Neuronal stem cell (in vitro differentiated cells): ENCODE measurements at regions not wholly inside any gene's neighbourhood (a gene's known extent, or its start where the extent isn't known, plus 50 kb on each side); places are given as distances from the start of the nearest gene placed in this dataset.

Experiments
- DNase-seq: peaks from one replicate; pipeline ENCODE4 v3.0.0-alpha.2; 2013; ENCODE audit warnings: low spot score
- H2AFZ ChIP-seq: one replicate; pipeline ENCODE4 v1.6.1; 2013; ENCODE audit warnings: mild to moderate bottlenecking, low read length, inconsistent platforms
- H2AK5ac ChIP-seq: 2 replicates; pipeline ENCODE4 v1.6.1; 2013; ENCODE audit warnings: low read depth, mild to moderate bottlenecking, inconsistent platforms, low read length, moderate library complexity, mixed read lengths
- H2BK120ac ChIP-seq: 2 replicates; pipeline ENCODE4 v1.6.1; 2013; ENCODE audit warnings: low read depth, mild to moderate bottlenecking, inconsistent platforms, low read length, moderate library complexity, mixed read lengths
- H2BK12ac ChIP-seq: one replicate; pipeline ENCODE4 v1.6.1; 2013; ENCODE audit warnings: low read length, inconsistent platforms
- H2BK15ac ChIP-seq: 2 replicates; pipeline ENCODE4 v1.6.1; 2013; ENCODE audit warnings: mild to moderate bottlenecking, low read length, inconsistent platforms, mixed read lengths
- H2BK5ac ChIP-seq: one replicate; pipeline ENCODE4 v1.6.1; 2013; ENCODE audit warnings: inconsistent platforms, mild to moderate bottlenecking, low read length, moderate library complexity
- H3K14ac ChIP-seq: one replicate; pipeline ENCODE4 v1.6.1; 2013; ENCODE audit warnings: low read length, inconsistent platforms
- H3K18ac ChIP-seq: 2 replicates; pipeline ENCODE4 v1.6.1; 2013; ENCODE audit warnings: low read length, inconsistent platforms
- H3K23ac ChIP-seq: 2 replicates; pipeline ENCODE4 v1.6.1; 2013; ENCODE audit warnings: low read depth, mild to moderate bottlenecking, mixed read lengths, low read length, inconsistent platforms; ENCODE audit not compliant: poor library complexity
- H3K27ac ChIP-seq: replicated peaks from 3 replicates; pipeline ENCODE4 v1.5.1; 2013; ENCODE audit warnings: low read length, inconsistent platforms
- H3K27me3 ChIP-seq, 3 experiments: 2 replicates each; pipeline ENCODE4 v1.6.1; 2013; ENCODE audit warnings: low read length in 3 of 3, mild to moderate bottlenecking in 2 of 3, inconsistent platforms in 1 of 3, low read depth in 1 of 3, mixed read lengths in 1 of 3, moderate library complexity in 1 of 3; ENCODE audit not compliant: control insufficient read depth in 3 of 3, insufficient read depth in 3 of 3
- H3K36me3 ChIP-seq, 2 donors: replicated peaks in 1 of 2; 2 replicates each; pipeline ENCODE4 v1.6.1; 2013; ENCODE audit warnings: low read length in 2 of 2; ENCODE audit not compliant: control insufficient read depth in 2 of 2, insufficient read depth in 2 of 2
- H3K4ac ChIP-seq: 2 replicates; pipeline ENCODE4 v1.6.1; 2013; ENCODE audit warnings: inconsistent platforms, mild to moderate bottlenecking, low read length, moderate library complexity
- H3K4me1 ChIP-seq, 2 donors: 1 replicate in 1 of 2; 2 replicates in 1 of 2; pipeline ENCODE4 v1.6.1; 2013; ENCODE audit warnings: low read length in 2 of 2, low read depth in 1 of 2; ENCODE audit not compliant: control insufficient read depth in 2 of 2, insufficient read depth in 1 of 2
- H3K4me2 ChIP-seq: one replicate; pipeline ENCODE4 v1.6.1; 2013; ENCODE audit warnings: mild to moderate bottlenecking, low read length, inconsistent platforms; ENCODE audit not compliant: insufficient read depth, poor library complexity, severe bottlenecking
- H3K4me3 ChIP-seq, 2 donors: 2 replicates each; pipeline ENCODE4 v1.5.1; 2013; ENCODE audit warnings: low read length in 2 of 2, mild to moderate bottlenecking in 2 of 2, inconsistent platforms in 1 of 2, moderate library complexity in 1 of 2
- H3K79me1 ChIP-seq: one replicate; pipeline ENCODE4 v1.6.1; 2013; ENCODE audit warnings: low read depth, mild to moderate bottlenecking, inconsistent platforms, low read length, moderate library complexity
- H3K9ac ChIP-seq: one replicate; pipeline ENCODE4 v1.6.1; 2013; ENCODE audit warnings: mild to moderate bottlenecking, low read depth, low read length, inconsistent platforms; ENCODE audit not compliant: poor library complexity
- H3K9me3 ChIP-seq, 2 donors: replicated peaks in 1 of 2; 2 replicates each; pipeline versions ENCODE3 to v1.6.1; 2013; ENCODE audit warnings: low read length in 2 of 2, mild to moderate bottlenecking in 2 of 2, inconsistent platforms in 1 of 2, low read depth in 1 of 2, mixed read lengths in 1 of 2, moderate library complexity in 1 of 2; ENCODE audit not compliant: control insufficient read depth in 2 of 2, insufficient read depth in 1 of 2
- H4K8ac ChIP-seq: one replicate; pipeline ENCODE4 v1.6.1; 2013; ENCODE audit warnings: low read depth, mild to moderate bottlenecking, inconsistent platforms, low read length, moderate library complexity
- H4K91ac ChIP-seq: one replicate; pipeline ENCODE4 v1.6.1; 2013; ENCODE audit warnings: low read length, low read depth, mild to moderate bottlenecking, inconsistent platforms; ENCODE audit not compliant: poor library complexity
- WGBS, 2 donors: extraction: QIAGEN DNeasy Blood & Tissue Kit; methylation state at CpG; one replicate each; pipeline ENCODE4 v1.1.7; 2013; ENCODE audit warnings: missing lambda C conversion rate in 2 of 2, mixed read lengths in 1 of 2; ENCODE audit not compliant: insufficient read length in 2 of 2, insufficient replicate concordance in 1 of 2; ENCODE audit errors: extremely low coverage in 2 of 2; 5-methylcytosine and 5-hydroxymethylcytosine counted together

- Histone ChIP-seq H3K27ac (no peak overlapping the region), H3K4me3 (no peak overlapping the region), H2BK15ac (no peak overlapping the region), H2AFZ (no peak overlapping the region), H3K27me3 (no peaks in the 10 kb centered on the region), H3K9me3 (no peaks in the 10 kb centered on the region), H4K91ac (no peak overlapping the region), H3K79me1 (no peaks in the 10 kb centered on the region), H3K23ac (no peak overlapping the region), H4K8ac (no peak overlapping the region), H3K18ac (no peak overlapping the region), H3K4ac (no peak overlapping the region), H3K4me2 (no peak overlapping the region), H2BK12ac (no peak overlapping the region), H2BK120ac (no peak overlapping the region), H3K4me1 (peaks cover 0 to 4% of the 10 kb centered on the region in 2 donors), H2BK5ac (no peak overlapping the region), H3K9ac (no peak overlapping the region), H2AK5ac (no peak overlapping the region), H3K14ac (no peak overlapping the region), H3K36me3 (no peaks in the 10 kb centered on the region)
- WGBS, 2 donors, result no CpG with 5 or more reads among the region's 5 CpGs
- DNase-seq, result no peak
Observed at GRCh38 chr7:108627476-108628051, 57.9 kb downstream of the DNAJB9 start.

GRCh38 chr7:108628678-108629077, 59.0 kb downstream of the DNAJB9 start:
- Histone ChIP-seq H3K36me3 (no peaks in the 10 kb centered on the region), H3K4ac (no peak overlapping the region), H2AK5ac (no peak overlapping the region), H3K18ac (no peak overlapping the region), H3K9me3 (no peaks in the 10 kb centered on the region), H3K9ac (no peak overlapping the region), H3K27me3 (no peaks in the 10 kb centered on the region), H2AFZ (no peak overlapping the region), H3K79me1 (no peaks in the 10 kb centered on the region), H3K23ac (no peak overlapping the region), H4K91ac (no peak overlapping the region), H2BK5ac (no peak overlapping the region), H2BK120ac (no peak overlapping the region), H3K4me3 (no peak overlapping the region), H2BK12ac (no peak overlapping the region), H3K4me2 (no peak overlapping the region), H3K4me1 (no peaks in the 10 kb centered on the region), H2BK15ac (no peak overlapping the region), H3K27ac (no peak overlapping the region), H4K8ac (no peak overlapping the region), H3K14ac (no peak overlapping the region)
- no CpG with 5 or more reads among the region's 3 CpGs for WGBS, 2 donors
- no peak for DNase-seq

GRCh38 chr7:108629651-108630400, 60.2 kb downstream of the DNAJB9 start:
- Histone ChIP-seq H3K23ac (no peak overlapping the region), H3K14ac (no peak overlapping the region), H2AK5ac (no peak overlapping the region), H3K27me3 (no peaks in the 10 kb centered on the region), H2BK15ac (no peak overlapping the region), H2BK12ac (no peak overlapping the region), H2BK5ac (no peak overlapping the region), H2AFZ (no peak overlapping the region), H3K36me3 (no peaks in the 10 kb centered on the region), H2BK120ac (no peak overlapping the region), H3K4me3 (no peak overlapping the region), H3K4me1 (no peaks in the 10 kb centered on the region), H3K9ac (no peak overlapping the region), H3K27ac (no peak overlapping the region), H4K8ac (no peak overlapping the region), H3K4me2 (no peak overlapping the region), H3K18ac (no peak overlapping the region), H3K79me1 (no peaks in the 10 kb centered on the region), H3K9me3 (no peaks in the 10 kb centered on the region), H4K91ac (no peak overlapping the region), H3K4ac (no peak overlapping the region)
- no peak for DNase-seq
- no CpG with 5 or more reads among the region's 2 CpGs for WGBS, 2 donors

DNA sequence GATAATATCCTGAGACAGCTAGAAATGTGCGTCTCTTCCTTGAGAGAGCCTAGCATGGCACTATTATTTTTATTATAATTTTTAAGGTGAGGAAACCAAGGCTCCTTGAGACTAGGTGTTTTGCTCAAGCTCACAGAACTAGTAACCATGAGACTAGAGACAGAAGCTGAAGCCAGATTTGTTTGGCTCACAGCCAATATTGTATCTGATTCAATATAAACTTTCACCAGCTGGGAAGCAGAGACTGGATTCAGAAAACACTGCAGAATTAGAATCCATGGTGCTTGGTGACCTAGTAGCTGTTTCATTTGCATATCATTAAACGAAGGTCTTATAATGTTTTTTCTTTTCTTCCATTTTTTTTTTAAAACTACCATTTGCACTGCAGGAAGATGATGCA, 64.4 kb downstream of the DNAJB9 start:
- Histone ChIP-seq H3K23ac (no peak overlapping the region), H4K91ac (no peak overlapping the region), H3K9me3 (no peaks in the 10 kb centered on the region), H2BK5ac (no peak overlapping the region), H3K36me3 (no peaks in the 10 kb centered on the region), H3K4me1 (no peaks in the 10 kb centered on the region), H2AK5ac (no peak overlapping the region), H3K27ac (no peak overlapping the region), H3K4me3 (no peak overlapping the region), H3K18ac (no peak overlapping the region), H2AFZ (no peak overlapping the region), H3K27me3 (no peaks in the 10 kb centered on the region), H3K14ac (no peak overlapping the region), H3K4me2 (no peak overlapping the region), H2BK120ac (no peak overlapping the region), H2BK15ac (no peak overlapping the region), H3K79me1 (no peaks in the 10 kb centered on the region), H3K4ac (no peak overlapping the region), H4K8ac (no peak overlapping the region), H2BK12ac (no peak overlapping the region), H3K9ac (no peak overlapping the region)
- WGBS, 2 donors, result no CpG with 5 or more reads among the region's 2 CpGs
- DNase-seq, result no peak
